ENCODE measurements at regions not wholly inside any gene's neighbourhood (a gene's known extent, or its start where the extent isn't known, plus 50 kb on each side); places are given as distances from the start of the nearest gene placed in this dataset.

- TF ChIP-seq CTCF (IDR thresholded peaks at IDR 0.05; ENCODE audit: insufficient read depth, low read depth, low read length) (no peak), EZH2 (IDR thresholded peaks at IDR 0.05; ENCODE audit: insufficient read depth, low read length) (no peak)
Observed at GRCh38 chr11:38721586-38722315, 2123.7 kb upstream of the RAG2 start.
